ENCODE measurements at regions not wholly inside any gene's neighbourhood (a gene's known extent, or its start where the extent isn't known, plus 50 kb on each side); places are given as distances from the start of the nearest gene placed in this dataset.

DNA sequence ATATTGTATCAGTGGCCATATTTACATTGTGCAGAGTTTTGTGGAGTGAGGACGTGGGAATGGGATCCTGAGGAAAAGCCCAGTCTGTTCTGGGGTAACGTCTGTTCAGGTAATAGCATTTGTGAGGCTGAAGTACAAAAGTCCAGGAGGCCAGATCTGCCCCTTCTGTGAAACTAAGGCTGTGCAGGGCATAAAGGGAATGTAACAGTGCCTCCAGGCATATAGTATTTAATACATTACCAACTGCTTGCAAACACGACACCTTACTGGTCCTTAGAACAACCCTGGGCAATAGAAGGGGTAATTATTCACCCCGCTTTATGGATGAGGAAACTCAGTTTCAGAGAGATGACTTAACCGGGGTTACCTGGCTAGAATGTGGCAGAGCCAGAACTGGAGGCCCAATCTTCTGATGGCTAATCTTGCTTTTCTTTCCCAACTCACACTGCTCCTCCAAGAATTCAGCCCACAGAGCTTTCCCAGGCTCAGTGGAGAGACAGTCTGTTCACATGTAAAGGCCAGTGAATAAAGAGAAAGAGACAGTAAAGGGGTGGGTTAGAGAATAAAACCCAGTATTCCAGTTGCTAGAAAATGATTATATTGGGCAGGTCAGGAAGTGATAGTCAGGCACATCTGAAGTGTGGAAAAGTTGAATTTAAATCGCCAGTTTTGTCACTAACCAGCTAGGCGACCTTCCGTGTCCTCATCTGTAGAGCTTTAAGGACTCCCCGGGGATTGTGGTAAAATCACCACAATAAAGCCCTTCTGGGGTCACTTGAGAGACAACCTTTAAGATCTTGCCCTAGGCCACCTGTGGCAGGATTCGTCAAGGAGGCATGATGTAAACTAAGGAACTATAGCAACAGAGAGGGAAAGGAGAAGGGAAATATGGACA, 280.7 kb upstream of the CITED2 start:
- no peak for DNase-seq

GRCh38 chr6:139654309-139654708, 279.9 kb upstream of the CITED2 start:
- no peak for DNase-seq

DNA sequence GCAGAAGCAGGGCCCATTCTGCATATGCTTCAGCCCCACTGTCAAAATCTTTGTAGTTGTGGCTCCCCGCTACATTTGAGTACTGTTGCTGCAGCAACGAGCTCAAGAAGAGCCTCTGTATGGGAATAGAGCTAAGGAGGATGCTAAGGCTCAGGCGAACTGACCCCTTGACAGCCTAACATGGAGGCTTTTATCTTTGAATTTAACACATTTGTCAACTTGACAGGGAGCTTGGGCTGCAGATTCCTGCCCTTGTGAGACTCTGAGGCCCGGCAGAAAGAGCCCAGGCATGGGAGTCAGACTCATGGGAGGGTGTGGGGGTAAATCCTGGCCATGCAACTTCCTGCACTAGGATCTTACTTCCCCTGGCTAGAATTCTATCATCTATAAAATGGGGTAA, 278.7 kb upstream of the CITED2 start:
- no peak for DNase-seq

DNA sequence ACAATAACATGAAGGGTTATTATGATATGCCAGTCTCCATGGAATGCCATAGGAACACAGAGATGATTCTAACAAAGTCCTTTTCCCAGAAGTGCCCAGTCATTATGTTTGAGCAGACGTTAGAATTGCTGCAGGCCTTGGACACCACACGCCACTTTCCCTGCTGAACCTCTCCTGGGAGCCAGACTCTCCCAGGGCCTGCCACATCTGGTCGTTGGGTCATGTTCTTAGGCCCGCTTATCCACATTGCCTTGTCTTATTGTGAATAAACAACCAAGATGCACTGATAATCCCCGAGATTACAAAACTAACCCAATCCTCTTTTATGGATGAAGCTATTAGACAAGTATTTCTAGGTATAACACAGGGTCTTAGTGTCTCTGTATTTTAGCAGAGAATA, 276.5 kb upstream of the CITED2 start:
- no peak for DNase-seq

- no peak for DNase-seq
These were observed 275.3 kb upstream of the CITED2 start for GRCh38 chr6:139649732-139650131.

DNA sequence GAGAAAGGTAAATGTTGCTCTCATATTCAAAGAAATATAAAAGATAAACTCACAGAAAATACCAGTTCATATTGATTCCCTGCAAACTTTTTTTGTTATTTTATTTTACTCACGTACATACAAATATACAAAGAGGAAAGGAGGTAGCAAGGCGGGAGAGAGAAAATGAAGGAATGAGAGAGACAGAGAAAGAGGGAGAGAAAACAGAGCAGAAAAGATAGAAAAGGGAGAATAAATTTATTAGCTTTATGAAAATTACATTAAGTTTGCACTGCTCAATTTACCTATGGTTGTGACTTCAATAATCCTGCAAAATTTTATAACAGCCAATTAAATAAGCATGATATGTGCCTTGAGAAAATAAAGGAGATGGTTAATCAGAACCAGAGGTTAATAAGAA, 274.7 kb upstream of the CITED2 start:
- no peak for DNase-seq

DNA sequence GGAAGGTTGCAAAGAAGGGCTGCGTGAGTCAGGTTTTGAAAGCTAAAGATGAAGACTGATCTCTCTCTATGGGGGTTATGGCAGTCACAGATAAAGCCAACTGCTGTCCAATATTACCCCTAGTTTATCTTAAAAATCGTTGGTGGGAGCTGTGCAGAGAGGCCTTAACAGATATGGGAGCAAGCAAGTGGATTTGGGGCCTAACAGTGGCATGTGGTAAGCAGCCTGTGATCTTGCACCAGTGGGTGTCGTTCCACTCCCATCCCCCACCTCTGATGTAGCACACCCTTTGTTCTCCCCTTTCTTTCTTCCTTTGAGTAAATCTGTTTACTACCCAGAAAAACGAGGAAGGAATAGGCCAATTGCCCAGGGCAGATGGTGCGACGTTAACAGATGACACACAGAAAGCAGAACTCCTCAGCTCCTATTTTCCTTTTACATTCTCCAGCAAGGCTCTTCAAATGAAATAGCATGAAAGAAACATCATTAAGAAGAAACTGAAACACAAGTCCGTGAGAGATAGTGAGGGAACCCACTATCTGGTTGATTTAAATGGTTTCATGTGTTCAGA, 274.1 kb upstream of the CITED2 start:
- DNase-seq = no peak

- DNase-seq = no peak
These were observed 273.4 kb upstream of the CITED2 start for GRCh38 chr6:139647841-139648240.

DNA sequence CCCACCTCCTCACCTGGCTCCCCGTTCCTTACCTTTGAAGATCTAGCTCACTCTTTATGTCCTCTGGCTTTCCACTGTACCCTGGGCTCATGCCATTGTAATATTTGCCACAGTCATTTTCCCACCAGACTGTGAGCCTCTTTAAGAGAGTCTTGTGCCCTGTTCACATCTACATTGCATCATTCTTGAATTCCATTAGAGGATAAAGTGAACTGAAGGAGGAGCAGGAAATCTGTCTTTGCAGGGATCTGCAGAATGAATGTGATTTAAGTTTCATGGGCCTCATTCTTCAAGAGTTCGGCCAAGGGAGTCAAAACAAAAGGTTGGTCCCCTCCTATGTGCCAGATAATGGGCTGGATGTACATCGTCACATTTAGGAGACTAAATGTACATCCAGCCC, 272.6 kb upstream of the CITED2 start:
- no peak for DNase-seq

DNA sequence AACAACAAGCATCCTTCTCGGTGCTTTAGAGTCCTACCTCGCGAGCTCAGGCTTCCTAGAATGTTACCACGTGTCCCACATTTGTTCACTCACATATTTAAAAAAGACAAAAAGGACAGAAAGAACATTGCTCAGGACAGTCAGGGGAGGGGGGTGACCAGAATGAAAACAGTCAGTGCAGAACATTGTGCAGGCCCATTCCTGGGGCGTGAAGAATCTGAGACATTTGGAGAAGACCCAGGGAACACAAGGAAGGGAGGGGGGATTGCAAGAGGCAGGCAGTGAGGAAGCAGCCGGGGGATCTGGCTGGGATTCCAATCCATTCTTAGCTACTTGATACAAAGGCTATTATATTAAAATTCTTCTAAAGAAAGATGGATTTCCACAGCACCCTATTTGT, 270.4 kb upstream of the CITED2 start:
- no peak for DNase-seq

GRCh38 chr6:139643986-139644385, 269.5 kb upstream of the CITED2 start:
- no peak for DNase-seq

- no peak for DNase-seq
These were observed 267.9 kb upstream of the CITED2 start for GRCh38 chr6:139642346-139642745.

DNA sequence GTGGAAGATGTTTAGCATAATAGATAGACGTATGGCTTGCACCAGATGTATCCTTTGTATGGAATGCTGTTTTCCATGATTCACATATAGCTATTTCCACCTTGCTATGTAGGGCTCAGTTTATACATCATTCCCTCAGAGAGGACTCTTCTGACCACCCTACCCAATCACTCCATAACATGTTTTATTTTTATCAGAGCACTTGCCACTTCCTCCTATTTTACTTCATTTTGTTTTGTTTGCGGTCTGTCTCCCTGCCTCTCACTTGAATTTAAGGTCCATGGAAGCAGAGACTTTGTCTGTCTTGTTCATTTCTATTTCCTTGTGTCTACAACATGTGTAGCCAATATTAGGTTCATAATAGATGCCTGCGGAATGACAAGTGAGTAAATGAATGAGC, 266.9 kb upstream of the CITED2 start:
- DNase-seq = no peak

- no peak for DNase-seq
These were observed 266.5 kb upstream of the CITED2 start for GRCh38 chr6:139640921-139641320.

GRCh38 chr6:139640448-139640847, 266.0 kb upstream of the CITED2 start:
- no peak for DNase-seq

- DNase-seq = no peak
These were observed 265.1 kb upstream of the CITED2 start for GRCh38 chr6:139639507-139639906.

DNA sequence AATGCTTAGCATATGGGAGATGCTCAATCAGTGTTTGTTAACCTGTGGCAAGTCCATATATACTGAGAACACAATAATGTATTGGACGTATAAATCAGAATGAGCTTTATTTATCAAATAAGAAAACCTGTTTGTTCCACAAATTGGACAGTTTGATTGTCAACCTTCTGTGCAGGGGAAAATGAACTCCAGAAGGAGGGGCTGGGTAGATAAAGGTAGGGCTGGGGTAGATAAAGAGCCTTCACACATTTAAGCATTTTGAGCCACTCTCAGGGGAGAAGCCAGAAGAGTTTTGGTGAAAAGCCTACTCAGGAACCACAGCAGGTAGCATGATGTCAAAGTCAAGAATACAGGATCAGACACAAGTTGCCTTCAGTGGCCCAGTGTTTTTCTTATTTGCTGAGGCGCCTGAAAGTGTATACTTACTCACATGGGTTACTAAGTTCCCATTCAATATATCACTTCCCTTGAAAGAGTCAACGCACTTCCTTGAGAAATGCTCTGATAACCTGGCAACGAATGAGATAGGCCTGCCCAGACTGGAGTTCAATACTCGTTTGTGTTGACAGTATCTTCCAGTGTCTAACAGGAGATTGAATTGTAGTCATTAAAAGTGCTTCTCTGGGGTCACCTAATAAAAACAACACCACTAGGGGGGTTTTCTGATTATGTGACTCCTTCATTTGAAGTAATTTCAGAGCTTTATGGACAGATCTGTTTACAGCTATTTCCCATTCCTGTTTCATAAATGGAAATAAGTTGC, 263.9 kb upstream of the CITED2 start:
- no peak for DNase-seq

DNA sequence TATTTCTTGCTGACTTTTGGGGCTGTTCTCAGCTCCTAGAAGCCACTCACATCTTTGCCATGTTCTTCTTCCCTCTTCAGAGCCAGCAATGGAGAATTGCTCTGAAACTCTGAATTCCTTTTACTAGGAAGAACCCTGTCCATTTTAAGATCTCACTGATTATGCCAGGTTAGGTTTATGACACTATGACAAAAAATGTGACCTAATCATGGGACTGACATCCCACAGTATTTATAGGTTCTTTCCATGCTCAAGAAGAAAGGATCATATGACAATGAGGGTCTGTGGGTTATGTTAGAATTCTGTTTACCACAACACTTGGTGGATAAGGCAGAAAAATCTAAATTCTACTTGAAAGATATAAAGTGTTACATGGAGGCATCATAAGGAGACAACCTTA, 263.3 kb upstream of the CITED2 start:
- DNase-seq = no peak

GRCh38 chr6:139636391-139636790, 261.9 kb upstream of the CITED2 start:
- DNase-seq = no peak

DNA sequence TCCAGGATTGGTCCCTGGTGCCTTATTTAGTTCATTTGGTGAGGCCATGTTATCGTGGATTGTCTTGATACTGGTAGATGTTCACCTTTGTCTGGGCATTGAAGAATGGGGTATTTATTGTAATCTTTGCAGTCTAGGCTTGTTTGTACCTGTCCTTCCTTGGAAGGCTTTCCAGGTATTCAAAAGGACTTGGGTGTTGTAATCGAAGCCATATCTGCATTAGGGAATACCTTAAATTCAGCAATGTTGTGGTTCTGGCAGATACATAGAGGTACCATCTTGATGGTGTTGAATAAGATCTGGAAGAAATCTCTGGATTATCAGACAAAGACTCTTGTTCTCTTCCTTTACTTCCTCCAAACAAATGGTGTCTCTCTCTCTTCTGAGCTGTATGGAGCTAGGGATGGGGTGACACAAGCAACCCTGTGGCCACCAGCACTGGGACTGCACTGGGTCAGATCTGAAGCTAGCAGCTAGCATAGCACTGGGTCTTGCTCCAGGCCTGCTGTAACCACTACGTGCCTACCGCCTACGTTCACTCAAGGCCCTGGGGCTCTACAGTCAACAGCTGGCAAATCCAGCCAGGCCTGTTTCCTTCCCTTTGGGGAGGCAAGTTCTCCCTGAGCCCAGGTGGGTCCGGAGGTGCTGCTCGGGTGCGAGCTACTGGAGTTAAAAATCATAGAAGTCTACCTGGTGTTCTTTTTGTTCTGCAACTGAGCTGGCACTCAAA, 261.1 kb upstream of the CITED2 start:
- no peak for DNase-seq

DNA sequence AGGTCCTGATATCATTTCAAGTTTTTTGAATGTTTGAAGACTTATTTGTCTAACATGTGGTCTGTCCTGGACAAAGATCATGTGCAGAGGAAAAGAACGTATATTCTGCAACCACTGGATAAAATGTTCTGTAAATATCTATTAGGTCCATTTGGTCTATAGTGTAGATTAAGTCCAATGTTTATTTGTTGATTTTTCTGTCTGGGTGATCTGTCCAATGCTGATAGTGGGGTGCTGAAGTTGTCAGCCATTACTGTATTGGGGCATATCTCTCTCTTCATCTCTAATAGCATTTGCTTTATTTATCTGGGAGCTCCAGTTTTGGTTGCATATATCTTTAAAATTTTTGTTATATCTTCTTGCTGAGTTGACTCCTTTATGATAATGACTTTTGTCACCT, 258.4 kb upstream of the CITED2 start:
- DNase-seq = no peak

- no peak for DNase-seq
These were observed 253.8 kb upstream of the CITED2 start for GRCh38 chr6:139628270-139628669.

GRCh38 chr6:139627091-139627490, 252.6 kb upstream of the CITED2 start:
- no peak for DNase-seq

Measured in DMS79 (cell line).